ENCODE measurements at regions not wholly inside any gene's neighbourhood (a gene's known extent, or its start where the extent isn't known, plus 50 kb on each side); places are given as distances from the start of the nearest gene placed in this dataset.

GRCh38 chr3:16033889-16034687, 140.4 kb upstream of the GALNT15 start:
- DNase-seq (no peak), ATAC-seq (no peak)
- no peak overlapping the region for H3K4me3 ChIP-seq (ENCODE audit: low read length)
- TF ChIP-seq, protein P1, sequence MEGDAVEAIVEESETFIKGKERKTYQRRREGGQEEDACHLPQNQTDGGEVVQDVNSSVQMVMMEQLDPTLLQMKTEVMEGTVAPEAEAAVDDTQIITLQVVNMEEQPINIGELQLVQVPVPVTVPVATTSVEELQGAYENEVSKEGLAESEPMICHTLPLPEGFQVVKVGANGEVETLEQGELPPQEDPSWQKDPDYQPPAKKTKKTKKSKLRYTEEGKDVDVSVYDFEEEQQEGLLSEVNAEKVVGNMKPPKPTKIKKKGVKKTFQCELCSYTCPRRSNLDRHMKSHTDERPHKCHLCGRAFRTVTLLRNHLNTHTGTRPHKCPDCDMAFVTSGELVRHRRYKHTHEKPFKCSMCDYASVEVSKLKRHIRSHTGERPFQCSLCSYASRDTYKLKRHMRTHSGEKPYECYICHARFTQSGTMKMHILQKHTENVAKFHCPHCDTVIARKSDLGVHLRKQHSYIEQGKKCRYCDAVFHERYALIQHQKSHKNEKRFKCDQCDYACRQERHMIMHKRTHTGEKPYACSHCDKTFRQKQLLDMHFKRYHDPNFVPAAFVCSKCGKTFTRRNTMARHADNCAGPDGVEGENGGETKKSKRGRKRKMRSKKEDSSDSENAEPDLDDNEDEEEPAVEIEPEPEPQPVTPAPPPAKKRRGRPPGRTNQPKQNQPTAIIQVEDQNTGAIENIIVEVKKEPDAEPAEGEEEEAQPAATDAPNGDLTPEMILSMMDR (IDR thresholded peaks at IDR 0.05) = no peak
- H3K4me1 Mint-ChIP-seq = no peaks in the 10 kb centered on the region
- intact Hi-C loops (cut with micrococcal nuclease) = no loop called here
- no peaks in the 10 kb centered on the region for H3K9me3 ChIP-seq (ENCODE audit: control insufficient read depth, insufficient read depth, low read length)
- H3K27ac ChIP-seq (ENCODE audit: low read length) = no peak overlapping the region
- no peak overlapping the region for H3K4me3 Mint-ChIP-seq
- H3K36me3 Mint-ChIP-seq = no peaks in the 10 kb centered on the region
- no peaks in the 10 kb centered on the region for H3K36me3 ChIP-seq (ENCODE audit: control insufficient read depth, insufficient read depth, low read length)
- no peaks in the 10 kb centered on the region for H3K4me1 ChIP-seq (ENCODE audit: control insufficient read depth, insufficient read depth, low read length)
- H3K27ac Mint-ChIP-seq = no peak overlapping the region
- WGBS (ENCODE audit: insufficient coverage) = 73% methylated on average over 2 of the region's 3 CpGs
- no peaks in the 10 kb centered on the region for H3K27me3 ChIP-seq (ENCODE audit: control insufficient read depth, insufficient read depth, low read length)
- no peaks in the 10 kb centered on the region for H3K9me3 Mint-ChIP-seq
- H3K27me3 Mint-ChIP-seq (ENCODE audit: low read depth in 2 of 2) = peaks cover 21 to 58% of the 10 kb centered on the region in 2 donors

GRCh38 chr3:16040991-16041390, 133.5 kb upstream of the GALNT15 start:
- H3K36me3 Mint-ChIP-seq = no peaks in the 10 kb centered on the region
- DNase-seq = no peak
- no peaks in the 10 kb centered on the region for H3K4me1 ChIP-seq (ENCODE audit: control insufficient read depth, insufficient read depth, low read length)
- no peaks in the 10 kb centered on the region for H3K9me3 Mint-ChIP-seq
- H3K4me3 Mint-ChIP-seq = no peak overlapping the region
- no peak for ATAC-seq
- no peaks in the 10 kb centered on the region for H3K4me1 Mint-ChIP-seq
- intact Hi-C loops (cut with micrococcal nuclease) = loop anchor here (10.0 kb wide), 1 partner anchor 226 kb away; no protein-coding TSS in a partner anchor
- no peak overlapping the region for H3K4me3 ChIP-seq (ENCODE audit: low read length)
- H3K9me3 ChIP-seq (ENCODE audit: control insufficient read depth, insufficient read depth, low read length) = no peaks in the 10 kb centered on the region
- H3K36me3 ChIP-seq (ENCODE audit: control insufficient read depth, insufficient read depth, low read length) = no peaks in the 10 kb centered on the region
- TF ChIP-seq, protein P1 (IDR thresholded peaks at IDR 0.05) = no peak
- H3K27me3 ChIP-seq (ENCODE audit: control insufficient read depth, insufficient read depth, low read length) = no peaks in the 10 kb centered on the region
- H3K27ac Mint-ChIP-seq = no peak overlapping the region
- H3K27me3 Mint-ChIP-seq (ENCODE audit: low read depth in 2 of 2) = peaks cover 16 to 42% of the 10 kb centered on the region in 2 donors
- no peak overlapping the region for H3K27ac ChIP-seq (ENCODE audit: low read length)
- WGBS (ENCODE audit: insufficient coverage) = 69% methylated on average over 2 of the region's 2 CpGs

DNA sequence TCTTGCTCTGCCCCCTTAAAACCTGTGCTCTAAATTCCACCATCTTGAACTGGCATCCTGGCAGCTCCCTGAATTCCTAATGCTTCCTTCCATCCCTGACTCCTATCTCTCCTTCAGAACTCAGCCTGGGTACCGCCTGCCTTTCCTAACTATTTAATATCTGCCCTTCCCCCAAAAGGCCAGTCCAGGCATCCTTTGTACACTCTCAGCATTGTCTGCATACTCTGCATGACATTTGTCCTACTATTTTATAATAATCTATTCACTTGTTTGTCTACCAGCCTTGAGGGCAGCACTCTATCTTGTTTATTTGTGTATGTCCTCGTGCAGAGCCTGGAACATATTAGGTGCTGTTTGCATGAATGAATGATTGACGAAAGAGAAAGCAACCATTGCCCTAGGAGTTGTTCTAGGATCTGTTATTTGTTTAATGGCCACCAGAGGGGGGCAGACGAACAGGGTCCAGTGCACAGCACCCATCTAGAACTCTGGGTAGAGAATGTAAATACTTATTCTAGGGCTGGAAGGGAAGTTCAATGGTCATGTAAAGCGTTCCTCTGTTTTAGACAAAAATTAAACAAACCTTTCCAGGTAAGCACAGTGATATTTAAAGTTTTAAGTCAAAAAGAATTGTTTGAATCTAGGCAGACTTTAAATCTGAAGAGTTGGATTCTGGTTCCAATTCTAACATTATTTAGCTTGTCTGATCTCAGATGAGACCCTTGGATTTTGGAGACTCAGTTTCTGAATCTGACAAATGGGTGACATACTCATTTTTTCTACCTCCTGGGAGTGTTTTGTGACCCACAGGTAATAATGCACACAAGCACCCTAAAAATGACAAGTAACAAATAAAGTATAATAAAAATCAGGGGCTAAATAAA, 125.8 kb upstream of the GALNT15 start:
- no peaks in the 10 kb centered on the region for H3K9me3 ChIP-seq (ENCODE audit: control insufficient read depth, insufficient read depth, low read length)
- TF ChIP-seq, protein P1 (IDR thresholded peaks at IDR 0.05) = peak; percentile 83
- peaks cover 0 to 10% of the 10 kb centered on the region in 2 donors for H3K27me3 Mint-ChIP-seq (ENCODE audit: low read depth in 2 of 2)
- no peak overlapping the region for H3K27ac ChIP-seq (ENCODE audit: low read length)
- no peaks in the 10 kb centered on the region for H3K9me3 Mint-ChIP-seq
- peak overlapping the region; percentile 81 for H3K4me3 Mint-ChIP-seq
- no peaks in the 10 kb centered on the region for H3K36me3 ChIP-seq (ENCODE audit: control insufficient read depth, insufficient read depth, low read length)
- 16% methylated on average over 4 of the region's 5 CpGs for WGBS (ENCODE audit: insufficient coverage)
- ATAC-seq (peak; percentile 81 to 98 (median 84)), DNase-seq (peak in 1 of 2 donors; percentile 72)
- H3K27ac Mint-ChIP-seq = no peak overlapping the region
- H3K27me3 ChIP-seq (ENCODE audit: control insufficient read depth, insufficient read depth, low read length) = no peaks in the 10 kb centered on the region
- H3K4me1 Mint-ChIP-seq = peaks cover 6 to 7% of the 10 kb centered on the region in 2 donors
- intact Hi-C loops (cut with micrococcal nuclease) = loop anchor here (1.0 to 10.0 kb wide), 3 partner anchors 199 to 502 kb away; no protein-coding TSS in a partner anchor
- no peaks in the 10 kb centered on the region for H3K36me3 Mint-ChIP-seq
- H3K4me1 ChIP-seq (ENCODE audit: control insufficient read depth, insufficient read depth, low read length) = no peaks in the 10 kb centered on the region
- H3K4me3 ChIP-seq (ENCODE audit: low read length) = no peak overlapping the region
